ENCODE measurements at regions not wholly inside any gene's neighbourhood (a gene's known extent, or its start where the extent isn't known, plus 50 kb on each side); places are given as distances from the start of the nearest gene placed in this dataset.

DNA sequence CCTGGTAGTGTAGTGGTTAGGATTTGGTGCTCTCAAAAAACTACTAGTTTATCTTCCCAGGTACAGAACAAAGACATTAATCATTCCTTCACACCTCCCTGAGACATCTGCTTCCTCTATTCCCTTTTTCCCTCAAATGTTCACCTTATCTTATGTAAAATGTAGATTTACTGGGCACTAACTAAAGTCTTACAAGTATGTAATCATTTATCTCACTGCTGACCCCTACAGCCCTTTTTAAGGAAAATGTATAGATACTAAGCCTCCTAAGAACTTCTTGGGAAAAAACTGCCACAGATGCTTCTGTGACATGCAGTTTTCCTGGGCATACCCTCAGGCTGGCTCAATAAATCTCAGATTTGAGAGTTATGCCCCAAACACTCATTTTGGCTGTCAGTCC, 50.8 kb upstream of the NEK7 start:
- FAIRE-seq (no peak), DNase-seq (ENCODE audit: low read depth, low spot score) (no peak)
- Histone ChIP-seq H3K79me2 (ENCODE audit: control insufficient read depth, insufficient read depth, low read length) (no peaks in the 10 kb centered on the region), H3K9me3 (replicated peaks; ENCODE audit: control insufficient read depth, insufficient read depth, low read length) (no peaks in the 10 kb centered on the region), H3K27ac (ENCODE audit: insufficient read depth, low read depth, low read length) (no peak overlapping the region), H3K4me1 (ENCODE audit: control insufficient read depth, extremely low read depth, insufficient read depth, low read length) (no peaks in the 10 kb centered on the region), H3K27me3 (ENCODE audit: control insufficient read depth in 2 of 2, insufficient read depth in 2 of 2, low read length in 2 of 2) (no peaks in the 10 kb centered on the region), H3K9ac (replicated peaks; ENCODE audit: extremely low read depth, insufficient read depth, low read length) (no peak overlapping the region), H3K36me3 (ENCODE audit: control insufficient read depth in 2 of 2, extremely low read depth in 1 of 2, insufficient read depth in 2 of 2, low read length in 2 of 2) (no peaks in the 10 kb centered on the region), H3K4me3 (replicated peaks in 1 of 3; ENCODE audit: insufficient read depth in 1 of 3, low read depth in 1 of 3, low read length in 3 of 3) (no peak overlapping the region), H2AFZ (ENCODE audit: low read depth, low read length) (no peak overlapping the region), H3K9me1 (replicated peaks; ENCODE audit: control insufficient read depth, extremely low read depth, insufficient read depth, low read length) (no peaks in the 10 kb centered on the region), H3K4me2 (ENCODE audit: insufficient read depth, low read length) (no peak overlapping the region), H4K20me1 (replicated peaks; ENCODE audit: control insufficient read depth, extremely low read depth, insufficient read depth, low read length) (no peaks in the 10 kb centered on the region)
- ChIA-PET POLR2A (no interaction called here), CTCF (no interaction called here)
- no peak for TF ChIP-seq EZH2 (IDR thresholded peaks at IDR 0.05; ENCODE audit: borderline replicate concordance, low read depth, low read length, severe bottlenecking)
- no peak for TF ChIP-seq JUN (IDR thresholded peaks at IDR 0.05; ENCODE audit: borderline replicate concordance, insufficient read depth, insufficient read length, low read depth)
- TF ChIP-seq, protein P1, sequence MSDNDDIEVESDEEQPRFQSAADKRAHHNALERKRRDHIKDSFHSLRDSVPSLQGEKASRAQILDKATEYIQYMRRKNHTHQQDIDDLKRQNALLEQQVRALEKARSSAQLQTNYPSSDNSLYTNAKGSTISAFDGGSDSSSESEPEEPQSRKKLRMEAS (IDR thresholded peaks at IDR 0.05; ENCODE audit: insufficient read depth, insufficient read length), result no peak
- TF ChIP-seq MYC (IDR thresholded peaks at IDR 0.05; ENCODE audit: low read depth, low read length), result no peak
- TF ChIP-seq GATA2 (IDR thresholded peaks at IDR 0.05; ENCODE audit: insufficient read depth, insufficient read length, low read depth, low read length), result no peak
- TF ChIP-seq POLR2AphosphoS5 (IDR thresholded peaks at IDR 0.05; ENCODE audit: insufficient read depth, low read depth, low read length), result no peak
- TF ChIP-seq POLR2A (IDR thresholded peaks at IDR 0.05; ENCODE audit: low read depth, low read length), result no peak
- TF ChIP-seq, protein P2, sequence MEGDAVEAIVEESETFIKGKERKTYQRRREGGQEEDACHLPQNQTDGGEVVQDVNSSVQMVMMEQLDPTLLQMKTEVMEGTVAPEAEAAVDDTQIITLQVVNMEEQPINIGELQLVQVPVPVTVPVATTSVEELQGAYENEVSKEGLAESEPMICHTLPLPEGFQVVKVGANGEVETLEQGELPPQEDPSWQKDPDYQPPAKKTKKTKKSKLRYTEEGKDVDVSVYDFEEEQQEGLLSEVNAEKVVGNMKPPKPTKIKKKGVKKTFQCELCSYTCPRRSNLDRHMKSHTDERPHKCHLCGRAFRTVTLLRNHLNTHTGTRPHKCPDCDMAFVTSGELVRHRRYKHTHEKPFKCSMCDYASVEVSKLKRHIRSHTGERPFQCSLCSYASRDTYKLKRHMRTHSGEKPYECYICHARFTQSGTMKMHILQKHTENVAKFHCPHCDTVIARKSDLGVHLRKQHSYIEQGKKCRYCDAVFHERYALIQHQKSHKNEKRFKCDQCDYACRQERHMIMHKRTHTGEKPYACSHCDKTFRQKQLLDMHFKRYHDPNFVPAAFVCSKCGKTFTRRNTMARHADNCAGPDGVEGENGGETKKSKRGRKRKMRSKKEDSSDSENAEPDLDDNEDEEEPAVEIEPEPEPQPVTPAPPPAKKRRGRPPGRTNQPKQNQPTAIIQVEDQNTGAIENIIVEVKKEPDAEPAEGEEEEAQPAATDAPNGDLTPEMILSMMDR (IDR thresholded peaks at IDR 0.05; ENCODE audit: extremely low read depth in 1 of 2, insufficient read depth in 1 of 2, low read depth in 1 of 2, low read length in 2 of 2), result no peak
- TF ChIP-seq FOS (IDR thresholded peaks at IDR 0.05; ENCODE audit: borderline replicate concordance, insufficient read depth, low read length), result no peak
- dilution Hi-C loops (cut with MboI; ENCODE audit: extremely low pct_ligation_motif_present, low sequenced_read_pairs) (no loop called here), intact Hi-C loops (cut with micrococcal nuclease) (no loop called here)
- no TSS peak for BruUV-seq (replicated peaks)
